H9 (cell line): ENCODE measurements at regions not wholly inside any gene's neighbourhood (a gene's known extent, or its start where the extent isn't known, plus 50 kb on each side); places are given as distances from the start of the nearest gene placed in this dataset.

ENCODE experiments used
- DNase-seq: peaks from one replicate; pipeline ENCODE4 v3.0.0-alpha.2; 2017
- H2AFZ ChIP-seq: one replicate; pipeline ENCODE4 v1.6.1; 2013; ENCODE audit warnings: mild to moderate bottlenecking, low read length, control low read depth, moderate library complexity
- H2AK5ac ChIP-seq: 2 replicates; pipeline ENCODE4 v1.6.1; 2013; ENCODE audit warnings: low read length, control low read depth, mixed read lengths; ENCODE audit not compliant: insufficient read length
- H2BK120ac ChIP-seq: one replicate; pipeline ENCODE4 v1.6.1; 2013; ENCODE audit warnings: low read depth, mild to moderate bottlenecking, low read length, control low read depth, inconsistent platforms; ENCODE audit not compliant: poor library complexity, severe bottlenecking
- H2BK12ac ChIP-seq: 2 replicates; pipeline ENCODE4 v1.6.1; 2013; ENCODE audit warnings: low read length, control low read depth, mixed read lengths, low read depth; ENCODE audit not compliant: insufficient read length
- H2BK15ac ChIP-seq: 2 replicates; pipeline ENCODE4 v1.6.1; 2013; ENCODE audit warnings: low read depth, low read length, control low read depth
- H2BK20ac ChIP-seq: one replicate; pipeline ENCODE4 v1.6.1; 2013; ENCODE audit warnings: low read depth, mild to moderate bottlenecking, low read length, control low read depth, inconsistent platforms; ENCODE audit not compliant: poor library complexity, severe bottlenecking
- H2BK5ac ChIP-seq: 2 replicates; pipeline ENCODE4 v1.6.1; 2013; ENCODE audit warnings: low read length, control low read depth, mixed read lengths; ENCODE audit not compliant: insufficient read length
- H3K14ac ChIP-seq: 2 replicates; pipeline ENCODE4 v1.6.1; 2013; ENCODE audit warnings: low read length, control low read depth; ENCODE audit not compliant: insufficient read depth
- H3K18ac ChIP-seq: 2 replicates; pipeline ENCODE4 v1.6.1; 2013; ENCODE audit warnings: low read depth, mild to moderate bottlenecking, mixed read lengths, low read length, control low read depth; ENCODE audit not compliant: insufficient read length
- H3K23ac ChIP-seq: 2 replicates; pipeline ENCODE4 v1.6.1; 2013; ENCODE audit warnings: low read length, control low read depth, mixed read lengths, low read depth; ENCODE audit not compliant: insufficient read length
- H3K23me2 ChIP-seq: 2 replicates; pipeline ENCODE4 v1.6.1; 2013; ENCODE audit warnings: low read depth, mild to moderate bottlenecking, mixed read lengths, low read length, control low read depth; ENCODE audit not compliant: insufficient read length, poor library complexity, severe bottlenecking
- H3K27ac ChIP-seq: 2 replicates; pipeline ENCODE4 v1.5.1; 2013; ENCODE audit warnings: low read length, control low read depth, mixed read lengths, low read depth; ENCODE audit not compliant: insufficient read length
- H3K27me3 ChIP-seq: 2 replicates; pipeline ENCODE4 v1.6.1; 2013; ENCODE audit warnings: low read length, control low read depth, inconsistent platforms; ENCODE audit not compliant: insufficient read depth
- H3K4ac ChIP-seq: 2 replicates; pipeline ENCODE4 v1.6.1; 2013; ENCODE audit warnings: low read depth, mild to moderate bottlenecking, control low read depth, inconsistent platforms, low read length, moderate library complexity
- H3K4me1 ChIP-seq: 2 replicates; pipeline ENCODE4 v1.6.1; 2013; ENCODE audit warnings: low read length, control low read depth, inconsistent platforms; ENCODE audit not compliant: insufficient read depth
- H3K4me2 ChIP-seq: 2 replicates; pipeline ENCODE4 v1.6.1; 2013; ENCODE audit warnings: low read length, control low read depth, mixed read lengths; ENCODE audit not compliant: insufficient read length, insufficient read depth
- H3K56ac ChIP-seq: 2 replicates; pipeline ENCODE4 v1.6.1; 2013; ENCODE audit warnings: low read depth, mild to moderate bottlenecking, mixed read lengths, low read length, control low read depth; ENCODE audit not compliant: insufficient read length
- H3K79me1 ChIP-seq: 2 replicates; pipeline ENCODE4 v1.6.1; 2013; ENCODE audit warnings: low read depth, mild to moderate bottlenecking, moderate library complexity, low read length, control low read depth, inconsistent platforms; ENCODE audit not compliant: insufficient read depth, poor library complexity, severe bottlenecking
- H3K79me2 ChIP-seq: 2 replicates; pipeline ENCODE4 v1.6.1; 2013; ENCODE audit warnings: low read length, control low read depth, inconsistent platforms; ENCODE audit not compliant: insufficient read depth
- H3K9ac ChIP-seq: 2 replicates; pipeline ENCODE4 v1.6.1; 2013; ENCODE audit warnings: low read length, control low read depth, mixed read lengths; ENCODE audit not compliant: insufficient read length; ENCODE audit errors: extremely low read depth
- H3K9me3 ChIP-seq: one replicate; pipeline ENCODE4 v1.6.1; 2013; ENCODE audit warnings: low read depth, low read length, inconsistent platforms; ENCODE audit not compliant: control insufficient read depth
- H3T11ph ChIP-seq: one replicate; pipeline ENCODE4 v1.6.1; 2013; ENCODE audit warnings: mild to moderate bottlenecking, low read length, control low read depth, inconsistent platforms
- H4K20me1 ChIP-seq: one replicate; pipeline ENCODE4 v1.6.1; 2013; ENCODE audit not compliant: control insufficient read depth, insufficient read length, insufficient read depth
- H4K5ac ChIP-seq: 2 replicates; pipeline ENCODE4 v1.6.1; 2013; ENCODE audit warnings: low read depth, mild to moderate bottlenecking, mixed read lengths, low read length, control low read depth; ENCODE audit not compliant: insufficient read length
- H4K8ac ChIP-seq: replicated peaks from 2 replicates; pipeline ENCODE4 v1.6.1; 2013; ENCODE audit warnings: low read length, control low read depth, mixed read lengths, low read depth; ENCODE audit not compliant: insufficient read length
- H4K91ac ChIP-seq: 2 replicates; pipeline ENCODE4 v1.6.1; 2013; ENCODE audit warnings: low read depth, mild to moderate bottlenecking, moderate library complexity, mixed read lengths, low read length, control low read depth; ENCODE audit not compliant: insufficient read length
- H3K27ac Mint-ChIP-seq, 3 experiments: 2 replicates in 2 of 3; 3 replicates in 1 of 3; pipeline ENCODE4 v1.8.0; 2020 to 2021; ENCODE audit warnings: mixed read lengths in 3 of 3, mild to moderate bottlenecking in 1 of 3, moderate library complexity in 1 of 3
- H3K27me3 Mint-ChIP-seq: 2 replicates; pipeline ENCODE4 v1.8.0; 2021; ENCODE audit warnings: low read depth, mild to moderate bottlenecking, moderate library complexity, mixed read lengths
- H3K36me3 Mint-ChIP-seq, 3 experiments: 2 replicates in 2 of 3; 3 replicates in 1 of 3; pipeline ENCODE4 v1.8.0; 2020 to 2021; ENCODE audit warnings: low read depth in 3 of 3, mixed read lengths in 3 of 3; ENCODE audit not compliant: insufficient read depth in 1 of 3
- H3K4me1 Mint-ChIP-seq, 2 experiments: 2 replicates each; pipeline ENCODE4 v1.8.0; 2020; ENCODE audit warnings: mixed read lengths in 2 of 2
- H3K4me3 Mint-ChIP-seq, 2 experiments: 2 replicates in 1 of 2; 3 replicates in 1 of 2; pipeline ENCODE4 v1.8.0; 2020 to 2021; ENCODE audit warnings: mild to moderate bottlenecking in 2 of 2, mixed read lengths in 2 of 2, moderate library complexity in 1 of 2
- H3K9me3 Mint-ChIP-seq, 2 experiments: 2 replicates in 1 of 2; 3 replicates in 1 of 2; pipeline ENCODE4 v1.8.0; 2020; ENCODE audit warnings: mild to moderate bottlenecking in 2 of 2, mixed read lengths in 2 of 2, moderate library complexity in 1 of 2
- TF ChIP-seq, protein P1 (sequence below): fragments of 200-600 bp; sonication (generic); conservative IDR thresholded peaks from 3 replicates; pipeline ENCODE4 v1.8.0; 2021; ENCODE audit warnings: antibody characterized with exemption, mild to moderate bottlenecking

DNA sequence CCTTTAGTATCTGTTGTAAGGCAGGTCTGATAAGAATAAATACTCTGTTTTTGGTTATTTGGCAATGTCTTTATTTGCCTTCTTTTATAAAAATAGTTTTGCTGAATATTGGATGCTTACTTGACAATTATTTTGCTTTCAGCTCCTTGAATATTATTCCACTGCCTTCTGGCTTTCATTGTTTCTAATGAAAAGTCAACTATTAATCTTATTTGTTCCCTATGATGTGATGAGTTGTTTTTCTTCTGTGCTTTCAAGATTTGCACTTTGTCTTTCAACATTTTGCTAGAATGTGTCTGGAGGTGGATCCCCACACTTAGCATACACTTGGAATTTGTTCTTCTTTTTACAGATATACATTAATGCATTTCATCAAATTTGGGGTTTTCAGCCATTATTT lies 203.8 kb upstream of the PTPRZ1 start:
- Histone ChIP-seq H2AK5ac (no peak overlapping the region), H3K56ac (no peak overlapping the region), H3K79me1 (no peaks in the 10 kb centered on the region), H3K4me2 (no peak overlapping the region), H3T11ph (no peak overlapping the region), H2BK5ac (no peak overlapping the region), H2BK12ac (no peak overlapping the region), H3K27me3 (no peaks in the 10 kb centered on the region), H3K9ac (no peak overlapping the region), H3K18ac (no peak overlapping the region), H3K4ac (no peak overlapping the region), H3K27ac (no peak overlapping the region), H2BK15ac (no peak overlapping the region), H2BK20ac (no peak overlapping the region), H3K23me2 (no peaks in the 10 kb centered on the region), H3K4me1 (peaks cover 2% of the 10 kb centered on the region; the same call in 1 of the 2 replicates), H4K5ac (no peak overlapping the region), H3K23ac (no peak overlapping the region), H4K20me1 (no peaks in the 10 kb centered on the region), H4K91ac (no peak overlapping the region), H2AFZ (no peak overlapping the region), H3K9me3 (no peaks in the 10 kb centered on the region), H3K14ac (no peak overlapping the region), H3K79me2 (no peaks in the 10 kb centered on the region), H4K8ac (no peak overlapping the region), H2BK120ac (no peak overlapping the region)
- Mint-ChIP-seq H3K4me3 (no peak overlapping the region), H3K4me1 (peaks cover 5% of the 10 kb centered on the region in 2 experiments), H3K27me3 (no peaks in the 10 kb centered on the region), H3K36me3 (peaks cover 0 to 14% (median 4%) of the 10 kb centered on the region in 3 experiments; a peak in 5 of 7 replicates), H3K27ac (no peak overlapping the region), H3K9me3 (peaks cover 12 to 14% of the 10 kb centered on the region in 2 experiments; a peak in 4 of 5 replicates)
- no peak for DNase-seq
- TF ChIP-seq, protein P1, sequence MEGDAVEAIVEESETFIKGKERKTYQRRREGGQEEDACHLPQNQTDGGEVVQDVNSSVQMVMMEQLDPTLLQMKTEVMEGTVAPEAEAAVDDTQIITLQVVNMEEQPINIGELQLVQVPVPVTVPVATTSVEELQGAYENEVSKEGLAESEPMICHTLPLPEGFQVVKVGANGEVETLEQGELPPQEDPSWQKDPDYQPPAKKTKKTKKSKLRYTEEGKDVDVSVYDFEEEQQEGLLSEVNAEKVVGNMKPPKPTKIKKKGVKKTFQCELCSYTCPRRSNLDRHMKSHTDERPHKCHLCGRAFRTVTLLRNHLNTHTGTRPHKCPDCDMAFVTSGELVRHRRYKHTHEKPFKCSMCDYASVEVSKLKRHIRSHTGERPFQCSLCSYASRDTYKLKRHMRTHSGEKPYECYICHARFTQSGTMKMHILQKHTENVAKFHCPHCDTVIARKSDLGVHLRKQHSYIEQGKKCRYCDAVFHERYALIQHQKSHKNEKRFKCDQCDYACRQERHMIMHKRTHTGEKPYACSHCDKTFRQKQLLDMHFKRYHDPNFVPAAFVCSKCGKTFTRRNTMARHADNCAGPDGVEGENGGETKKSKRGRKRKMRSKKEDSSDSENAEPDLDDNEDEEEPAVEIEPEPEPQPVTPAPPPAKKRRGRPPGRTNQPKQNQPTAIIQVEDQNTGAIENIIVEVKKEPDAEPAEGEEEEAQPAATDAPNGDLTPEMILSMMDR: no peak
